ENCODE measurements at regions not wholly inside any gene's neighbourhood (a gene's known extent, or its start where the extent isn't known, plus 50 kb on each side); places are given as distances from the start of the nearest gene placed in this dataset.

DNA sequence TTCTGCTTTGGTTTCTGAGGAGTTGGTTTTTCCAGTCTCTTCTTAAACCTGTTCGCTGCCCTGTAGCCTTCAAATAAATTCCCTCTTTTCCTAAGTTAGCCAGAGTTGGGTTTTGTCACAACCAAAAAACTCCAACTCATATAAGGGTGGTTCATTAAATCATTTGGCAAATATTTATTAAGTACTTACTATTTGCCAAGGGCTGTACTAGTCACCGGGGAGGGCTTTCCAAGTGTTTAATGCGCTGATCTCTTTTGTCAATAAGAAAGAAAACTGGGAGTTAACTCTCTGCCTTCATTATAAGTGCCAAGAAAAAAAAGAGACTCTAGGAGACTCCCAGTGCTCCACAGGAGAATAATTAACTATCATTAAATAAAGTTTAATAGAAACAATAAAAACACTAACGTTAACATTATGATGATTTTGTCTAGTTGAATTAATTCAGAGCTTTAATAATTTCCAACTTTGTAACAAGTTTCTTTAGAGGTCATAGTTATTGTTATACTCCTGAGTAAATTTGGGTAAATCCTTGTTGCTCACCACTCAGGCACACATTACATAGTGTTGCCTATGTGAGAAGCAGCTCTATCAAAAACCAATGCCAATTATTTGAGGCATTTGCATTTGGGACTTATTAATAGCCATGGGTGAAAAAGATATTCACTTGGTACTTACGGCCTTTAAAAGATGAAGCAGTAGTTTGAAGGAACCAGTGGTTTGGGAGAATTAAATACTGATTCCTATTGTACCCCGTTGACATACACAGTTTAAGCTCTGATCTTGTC, 122.5 kb upstream of the TEX13D start:
- TF ChIP-seq, protein P1, sequence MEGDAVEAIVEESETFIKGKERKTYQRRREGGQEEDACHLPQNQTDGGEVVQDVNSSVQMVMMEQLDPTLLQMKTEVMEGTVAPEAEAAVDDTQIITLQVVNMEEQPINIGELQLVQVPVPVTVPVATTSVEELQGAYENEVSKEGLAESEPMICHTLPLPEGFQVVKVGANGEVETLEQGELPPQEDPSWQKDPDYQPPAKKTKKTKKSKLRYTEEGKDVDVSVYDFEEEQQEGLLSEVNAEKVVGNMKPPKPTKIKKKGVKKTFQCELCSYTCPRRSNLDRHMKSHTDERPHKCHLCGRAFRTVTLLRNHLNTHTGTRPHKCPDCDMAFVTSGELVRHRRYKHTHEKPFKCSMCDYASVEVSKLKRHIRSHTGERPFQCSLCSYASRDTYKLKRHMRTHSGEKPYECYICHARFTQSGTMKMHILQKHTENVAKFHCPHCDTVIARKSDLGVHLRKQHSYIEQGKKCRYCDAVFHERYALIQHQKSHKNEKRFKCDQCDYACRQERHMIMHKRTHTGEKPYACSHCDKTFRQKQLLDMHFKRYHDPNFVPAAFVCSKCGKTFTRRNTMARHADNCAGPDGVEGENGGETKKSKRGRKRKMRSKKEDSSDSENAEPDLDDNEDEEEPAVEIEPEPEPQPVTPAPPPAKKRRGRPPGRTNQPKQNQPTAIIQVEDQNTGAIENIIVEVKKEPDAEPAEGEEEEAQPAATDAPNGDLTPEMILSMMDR (IDR thresholded peaks at IDR 0.05), result no peak
- TF ChIP-seq POLR2A (IDR thresholded peaks at IDR 0.05), result no peak

Data from right lobe of liver (tissue), 4 donors.